H1 (cell line): ENCODE measurements at regions not wholly inside any gene's neighbourhood (a gene's known extent, or its start where the extent isn't known, plus 50 kb on each side); places are given as distances from the start of the nearest gene placed in this dataset.

ENCODE experiments used
- CTCF ChIA-PET: fragments of 300-600 bp; sonication (Branson Sonifier 250); formaldehyde crosslinking; loops from one replicate; lab custom pipeline; 2021; ENCODE audit not compliant: partially characterized antibody; lab: Charles Lee
- POLR2A ChIA-PET: fragments of 300-600 bp; sonication (Branson Sonifier 250); formaldehyde crosslinking; loops from one replicate; lab custom pipeline; 2021; ENCODE audit warnings: inconsistent platforms; ENCODE audit not compliant: partially characterized antibody; lab: Charles Lee
- DNase-seq, 2 experiments: peaks; one replicate each; pipeline versions ENCODE4 v3.0.0 to v3.0.0-alpha.2; 2010 to 2022; ENCODE audit warnings: low spot score in 2 of 2, low read depth in 1 of 2, mixed read lengths in 1 of 2
- FAIRE-seq: peaks from 2 replicates; lab custom pipeline; 2011; peaks lifted over from hg19 to GRCh38; lab: Jason Lieb, UNC
- H2AFZ ChIP-seq: 2 replicates; pipeline ENCODE4 v1.8.1; 2012; ENCODE audit warnings: low read length, inconsistent platforms
- H2AK5ac ChIP-seq: 2 replicates; pipeline ENCODE4 v1.6.1; 2013; ENCODE audit warnings: low read depth, low read length
- H2BK120ac ChIP-seq: replicated peaks from 2 replicates; pipeline ENCODE3; 2013; ENCODE audit warnings: low read depth, low read length, inconsistent platforms
- H2BK12ac ChIP-seq: 2 replicates; pipeline ENCODE4 v1.6.1; 2013; ENCODE audit warnings: low read depth, low read length
- H2BK15ac ChIP-seq: 2 replicates; pipeline ENCODE4 v1.6.1; 2013; ENCODE audit warnings: low read length
- H2BK20ac ChIP-seq: 2 replicates; pipeline ENCODE4 v1.6.1; 2013; ENCODE audit warnings: low read length
- H2BK5ac ChIP-seq: 2 replicates; pipeline ENCODE4 v1.6.1; 2013; ENCODE audit warnings: low read depth, low read length
- H3K14ac ChIP-seq: 2 replicates; pipeline ENCODE4 v1.6.1; 2013; ENCODE audit warnings: inconsistent platforms; ENCODE audit not compliant: insufficient read length
- H3K18ac ChIP-seq: 2 replicates; pipeline ENCODE4 v1.6.1; 2013; ENCODE audit warnings: low read length; ENCODE audit errors: extremely low read depth
- H3K23ac ChIP-seq: 2 replicates; pipeline ENCODE4 v1.6.1; 2013; ENCODE audit warnings: inconsistent platforms; ENCODE audit not compliant: insufficient read length
- H3K23me2 ChIP-seq: 2 replicates; pipeline ENCODE4 v1.6.1; 2013; ENCODE audit warnings: low read depth, low read length
- H3K27ac ChIP-seq: 2 replicates; pipeline ENCODE4 v1.6.1; 2011; ENCODE audit warnings: low read depth, low read length, inconsistent platforms
- H3K27me3 ChIP-seq, 4 experiments: replicated peaks in 1 of 4; 1 replicate in 1 of 4; 2 replicates in 3 of 4; pipeline versions ENCODE4 v1.6.1 to v1.8.1; 2011 to 2013; ENCODE audit warnings: low read length in 3 of 4, mild to moderate bottlenecking in 3 of 4, inconsistent platforms in 2 of 4, mixed read lengths in 2 of 4, moderate library complexity in 1 of 4; ENCODE audit not compliant: control insufficient read depth in 3 of 4, insufficient read depth in 3 of 4; ENCODE audit errors: extremely low read depth in 1 of 4
- H3K36me3 ChIP-seq, 4 experiments: 2 replicates each; pipeline versions ENCODE4 v1.6.1 to v1.8.1; 2011 to 2013; ENCODE audit warnings: mild to moderate bottlenecking in 4 of 4, low read length in 3 of 4, moderate library complexity in 2 of 4, control low read depth in 1 of 4, inconsistent platforms in 1 of 4; ENCODE audit not compliant: insufficient read depth in 4 of 4, control insufficient read depth in 2 of 4
- H3K4ac ChIP-seq: replicated peaks from 2 replicates; pipeline ENCODE3; 2013; ENCODE audit warnings: low read length, low read depth, mixed read lengths, inconsistent platforms; ENCODE audit not compliant: insufficient read length
- H3K4me1 ChIP-seq, 4 experiments: replicated peaks in 1 of 4; 1 replicate in 1 of 4; 2 replicates in 3 of 4; pipeline versions ENCODE4 v1.6.1 to v1.8.1; 2011 to 2013; ENCODE audit warnings: low read length in 3 of 4, inconsistent platforms in 2 of 4, mixed read lengths in 1 of 4; ENCODE audit not compliant: insufficient read depth in 4 of 4, control insufficient read depth in 3 of 4
- H3K4me2 ChIP-seq, 2 experiments: 2 replicates each; pipeline versions ENCODE4 v1.6.1 to v1.8.1; 2011 to 2013; ENCODE audit warnings: low read depth in 2 of 2, low read length in 2 of 2, control low read depth in 1 of 2, inconsistent platforms in 1 of 2, mild to moderate bottlenecking in 1 of 2; ENCODE audit not compliant: insufficient read depth in 1 of 2
- H3K4me3 ChIP-seq, 4 experiments: fragments of 200-600, 300-600 bp in 1 of 4; sonication (generic), shearing (Covaris generic), sonication (Bioruptor Twin) in 1 of 4; 2 replicates each; pipeline versions ENCODE4 v1.5.1 to v1.8.1; 2011 to 2016; ENCODE audit warnings: low read length in 4 of 4, low read depth in 3 of 4, control low read depth in 2 of 4, inconsistent platforms in 2 of 4, mild to moderate bottlenecking in 2 of 4, mixed read lengths in 1 of 4, moderate library complexity in 1 of 4; ENCODE audit not compliant: insufficient read depth in 2 of 4; ENCODE audit errors: extremely low read depth in 1 of 4
- H3K56ac ChIP-seq: replicated peaks from 2 replicates; pipeline ENCODE3; 2013; ENCODE audit warnings: low read depth, mild to moderate bottlenecking, mixed read lengths, low read length, inconsistent platforms; ENCODE audit not compliant: insufficient read length
- H3K79me1 ChIP-seq: 2 replicates; pipeline ENCODE4 v1.6.1; 2013; ENCODE audit warnings: low read depth, low read length, control low read depth
- H3K79me2 ChIP-seq, 2 experiments: 2 replicates each; pipeline versions ENCODE4 v1.6.1 to v1.8.1; 2012 to 2013; ENCODE audit warnings: low read length in 2 of 2, mild to moderate bottlenecking in 2 of 2, inconsistent platforms in 1 of 2; ENCODE audit not compliant: insufficient read depth in 2 of 2, control insufficient read depth in 1 of 2
- H3K9ac ChIP-seq, 4 experiments: replicated peaks in 1 of 4; 1 replicate in 1 of 4; 2 replicates in 3 of 4; pipeline versions ENCODE4 v1.6.1 to v1.8.1; 2011 to 2013; ENCODE audit warnings: low read depth in 3 of 4, low read length in 3 of 4, control low read depth in 2 of 4, mild to moderate bottlenecking in 2 of 4, moderate library complexity in 2 of 4, inconsistent platforms in 1 of 4; ENCODE audit errors: extremely low read depth in 1 of 4
- H3K9me3 ChIP-seq, 2 experiments: 2 replicates each; pipeline versions ENCODE4 v1.6.1 to v1.8.1; 2012 to 2013; ENCODE audit warnings: mild to moderate bottlenecking in 2 of 2, moderate library complexity in 2 of 2, control low read depth in 1 of 2, inconsistent platforms in 1 of 2, low read depth in 1 of 2, low read length in 1 of 2, mixed read lengths in 1 of 2; ENCODE audit not compliant: insufficient read depth in 2 of 2
- H4K20me1 ChIP-seq, 2 experiments: replicated peaks in 1 of 2; 2 replicates each; pipeline versions ENCODE3 to v1.8.1; 2011 to 2013; ENCODE audit warnings: inconsistent platforms in 2 of 2, low read length in 2 of 2, mild to moderate bottlenecking in 1 of 2; ENCODE audit not compliant: insufficient read depth in 2 of 2, control insufficient read depth in 1 of 2
- H4K5ac ChIP-seq: 2 replicates; pipeline ENCODE4 v1.6.1; 2013; ENCODE audit warnings: low read length, low read depth, mixed read lengths, inconsistent platforms; ENCODE audit not compliant: insufficient read length
- H4K8ac ChIP-seq: 2 replicates; pipeline ENCODE4 v1.8.0; 2013; ENCODE audit warnings: mild to moderate bottlenecking, moderate library complexity, low read length, inconsistent platforms; ENCODE audit not compliant: insufficient read depth; ENCODE audit errors: extremely low read depth
- H4K91ac ChIP-seq: replicated peaks from 2 replicates; pipeline ENCODE3; 2013; ENCODE audit warnings: low read length, mixed read lengths, inconsistent platforms; ENCODE audit not compliant: insufficient read length
- CBX8 ChIP-seq: fragments of 300-800, 300-1000 bp; sonication (generic); IDR thresholded peaks from 2 replicates; pipeline ENCODE4 v1.7.1; 2016; ENCODE audit warnings: low read depth, low read length, borderline replicate concordance
- CHD2 ChIP-seq: IDR thresholded peaks from 2 replicates; pipeline ENCODE4 v1.6.1; 2012; ENCODE audit warnings: low read length, improper control_type of control experiment
- EP300 ChIP-seq, 2 experiments: IDR thresholded peaks; 1 replicate in 1 of 2; 2 replicates in 1 of 2; pipeline ENCODE4 v1.6.1; 2011 to 2012; ENCODE audit warnings: low read depth in 2 of 2, low read length in 2 of 2, mild to moderate bottlenecking in 2 of 2, borderline replicate concordance in 1 of 2, inconsistent platforms in 1 of 2, moderate library complexity in 1 of 2
- GTF2F1 ChIP-seq: IDR thresholded peaks from 2 replicates; pipeline ENCODE4 v1.6.1; 2012; ENCODE audit warnings: low read depth, low read length, improper control_type of control experiment, borderline replicate concordance
- KDM4A ChIP-seq: IDR thresholded peaks from one replicate; pipeline ENCODE4 v1.7.1; 2012; ENCODE audit warnings: low read depth, mild to moderate bottlenecking, moderate library complexity, low read length, inconsistent platforms; ENCODE audit not compliant: severe bottlenecking
- RAD21 ChIP-seq, 2 experiments: IDR thresholded peaks in 1 of 2; conservative IDR thresholded peaks in 1 of 2; 2 replicates each; pipeline ENCODE4 v1.6.1; 2011; ENCODE audit warnings: low read depth in 2 of 2, low read length in 2 of 2, improper control_type of control experiment in 1 of 2, inconsistent platforms in 1 of 2, mild to moderate bottlenecking in 1 of 2, moderate library complexity in 1 of 2
- TCF12 ChIP-seq: IDR thresholded peaks from 2 replicates; pipeline ENCODE4 v1.6.1; 2011; ENCODE audit warnings: low read depth, mild to moderate bottlenecking, low read length
- YY1 ChIP-seq: IDR thresholded peaks from 2 replicates; pipeline ENCODE4 v1.6.1; 2011; ENCODE audit warnings: low read depth, mild to moderate bottlenecking, low read length
- WGBS, 2 experiments: shearing (Covaris generic) in 1 of 2; methylation state at CpG; one replicate each; pipeline versions ENCODE4 v1.1.6 to v1.1.7; 2013 to 2015; ENCODE audit warnings: low lambda C conversion rate in 2 of 2, mixed read lengths in 2 of 2, inconsistent platforms in 1 of 2, low coverage in 1 of 2, missing lambda C conversion rate in 1 of 2; ENCODE audit not compliant: insufficient replicate concordance in 2 of 2, insufficient coverage in 1 of 2, insufficient read length in 1 of 2; ENCODE audit errors: extremely low coverage in 1 of 2, missing lambda C conversion rate in 1 of 2; 5-methylcytosine and 5-hydroxymethylcytosine counted together

- FAIRE-seq, result no peak
- Histone ChIP-seq H3K9ac (no peak overlapping the region), H2BK15ac (no peak overlapping the region), H3K79me1 (no peaks in the 10 kb centered on the region), H3K56ac (no peak overlapping the region), H3K4me3 (no peak overlapping the region), H2BK120ac (no peak overlapping the region), H3K4ac (no peak overlapping the region), H4K20me1 (no peaks in the 10 kb centered on the region), H3K23me2 (no peaks in the 10 kb centered on the region), H3K14ac (no peak overlapping the region), H2AFZ (no peak overlapping the region), H4K5ac (no peak overlapping the region), H3K79me2 (no peaks in the 10 kb centered on the region), H3K4me1 (peaks cover 0 to 7% (median 3%) of the 10 kb centered on the region in 4 experiments; a peak in 2 of 7 replicates), H3K9me3 (no peaks in the 10 kb centered on the region), H2AK5ac (no peak overlapping the region), H4K8ac (no peak overlapping the region), H2BK12ac (no peak overlapping the region), H3K27ac (no peak overlapping the region), H3K18ac (no peak overlapping the region), H3K27me3 (no peaks in the 10 kb centered on the region), H2BK20ac (no peak overlapping the region), H4K91ac (no peak overlapping the region), H3K36me3 (no peaks in the 10 kb centered on the region), H3K4me2 (no peak overlapping the region), H2BK5ac (no peak overlapping the region), H3K23ac (no peak overlapping the region)
- 94% methylated on average over 1 of the region's 1 CpG; no CpG with 5 or more reads in 1 of the 2 experiments for WGBS, 2 experiments
- DNase-seq, result no peak
- POLR2A ChIA-PET, result no interaction called here
- CTCF ChIA-PET, result no interaction called here
- no peak for TF ChIP-seq EP300 (IDR thresholded peaks at IDR 0.05; ENCODE audit: borderline replicate concordance in 1 of 2, low read depth in 2 of 2, low read length in 2 of 2)
- TF ChIP-seq CHD2, result no peak
- TF ChIP-seq KDM4A, result no peak
- TF ChIP-seq GTF2F1, result no peak
- TF ChIP-seq TCF12, result no peak
- TF ChIP-seq CBX8, result no peak
- no peak for TF ChIP-seq YY1
- no peak for TF ChIP-seq RAD21 (IDR thresholded peaks at IDR 0.05 in 1 of 2, conservative IDR thresholded peaks at IDR 0.05 in 1 of 2; ENCODE audit: low read depth in 2 of 2, low read length in 2 of 2)
These were observed 334.1 kb downstream of the NDFIP2 start for GRCh38 chr13:79815041-79815440.
